ENCODE measurements at regions not wholly inside any gene's neighbourhood (a gene's known extent, or its start where the extent isn't known, plus 50 kb on each side); places are given as distances from the start of the nearest gene placed in this dataset.

- DNase-seq (ENCODE audit: low spot score): no peak
Observed at GRCh38 chr5:30846171-30846570, 347.3 kb upstream of the CDH6 start.

- DNase-seq (ENCODE audit: low spot score): no peak
Observed at GRCh38 chr5:30845194-30845593, 348.3 kb upstream of the CDH6 start.

GRCh38 chr5:30843541-30843940 is 349.9 kb upstream of the CDH6 start:
- DNase-seq (ENCODE audit: low spot score): no peak

- no peak for DNase-seq (ENCODE audit: low spot score)
Observed at GRCh38 chr5:30839956-30840355, 353.5 kb upstream of the CDH6 start.

- DNase-seq (ENCODE audit: low spot score): no peak
Observed at GRCh38 chr5:30838936-30839496, 354.5 kb upstream of the CDH6 start.

- DNase-seq (ENCODE audit: low spot score): no peak
Observed at GRCh38 chr5:30832519-30832918, 361.0 kb upstream of the CDH6 start.

- no peak for DNase-seq (ENCODE audit: low spot score)
Observed at GRCh38 chr5:30831605-30832004, 361.9 kb upstream of the CDH6 start.

- no peak for DNase-seq (ENCODE audit: low spot score)
Observed at GRCh38 chr5:30831123-30831522, 362.4 kb upstream of the CDH6 start.

- no peak for DNase-seq (ENCODE audit: low spot score)
Observed at GRCh38 chr5:30811298-30811697, 382.2 kb upstream of the CDH6 start.

DNA sequence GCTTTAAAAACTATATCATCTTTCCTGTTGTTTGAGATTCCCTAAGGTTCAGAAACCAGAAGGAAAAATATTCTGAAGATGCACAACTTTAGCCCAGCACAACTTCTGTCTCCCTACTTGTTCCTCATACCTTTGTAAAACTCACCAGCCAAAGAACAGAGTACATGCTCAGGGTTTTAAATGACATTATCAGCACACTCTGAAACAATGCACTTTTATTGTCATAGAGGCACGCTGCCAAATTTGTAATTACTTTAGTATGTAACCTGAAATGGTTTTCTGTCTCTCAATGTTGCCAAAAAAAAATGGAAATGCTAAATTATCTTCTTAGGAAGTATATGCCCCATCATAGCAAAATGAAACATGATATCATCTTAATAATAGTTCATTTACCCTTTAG is 383.6 kb upstream of the CDH6 start:
- DNase-seq (ENCODE audit: low spot score): no peak

DNA sequence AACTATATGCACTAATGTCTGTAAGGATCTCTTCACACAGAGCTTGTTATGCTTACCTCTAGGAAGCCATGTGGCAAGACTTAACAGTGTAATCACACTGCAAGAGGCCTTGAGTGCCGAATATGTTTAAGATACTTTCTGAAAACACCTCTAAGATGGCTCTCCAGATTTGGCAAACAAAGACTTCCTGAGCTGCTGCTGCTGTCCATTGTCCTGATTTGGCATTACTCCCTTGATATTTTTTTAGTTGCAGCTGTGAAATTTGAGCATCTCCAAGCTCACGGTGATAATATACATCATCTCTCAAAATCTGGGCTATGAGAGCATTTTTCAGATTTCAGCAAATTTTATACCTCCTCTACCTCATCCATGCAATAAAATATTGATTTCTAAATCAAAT is 384.5 kb upstream of the CDH6 start:
- no peak for DNase-seq (ENCODE audit: low spot score)

GRCh38 chr5:30804739-30805505 is 388.6 kb upstream of the CDH6 start:
- DNase-seq (ENCODE audit: low spot score): no peak

DNA sequence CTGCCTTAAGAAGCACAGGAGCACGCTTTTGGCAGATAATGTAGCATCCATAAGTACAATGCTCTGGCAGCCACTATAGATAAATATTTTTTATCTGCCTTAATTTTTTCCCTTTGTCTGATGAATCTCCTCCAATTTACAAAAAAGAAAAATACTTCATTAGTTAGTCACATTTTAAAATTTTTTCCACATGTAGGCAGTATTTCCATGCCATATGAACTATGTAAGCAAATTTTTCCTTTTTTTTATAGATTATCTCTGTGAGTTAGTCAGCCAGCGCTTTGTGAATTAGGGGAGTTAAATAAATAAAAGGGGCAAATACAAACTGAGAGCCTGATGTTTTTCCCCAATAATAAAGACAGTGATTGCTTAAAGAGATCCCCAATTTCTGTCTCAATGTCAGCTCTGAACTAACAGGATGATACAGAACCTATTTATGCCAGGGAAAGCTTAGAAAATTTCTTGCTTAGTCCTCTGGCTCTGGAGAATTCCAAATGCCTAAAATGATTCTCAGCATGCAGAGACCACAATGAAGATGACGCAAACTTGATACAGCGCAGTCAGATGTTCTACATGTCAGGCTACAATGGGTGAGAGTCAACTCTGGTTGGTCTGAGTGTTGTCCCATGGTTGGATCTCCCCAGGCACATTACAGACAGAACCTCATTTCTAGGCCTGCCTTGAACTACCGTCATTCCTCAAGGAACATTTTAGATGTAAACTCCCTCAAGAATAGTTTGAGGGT is 390.4 kb upstream of the CDH6 start:
- DNase-seq (ENCODE audit: low spot score): no peak

- DNase-seq (ENCODE audit: low spot score): no peak
Observed at GRCh38 chr5:30781643-30782042, 411.8 kb upstream of the CDH6 start.

DNA sequence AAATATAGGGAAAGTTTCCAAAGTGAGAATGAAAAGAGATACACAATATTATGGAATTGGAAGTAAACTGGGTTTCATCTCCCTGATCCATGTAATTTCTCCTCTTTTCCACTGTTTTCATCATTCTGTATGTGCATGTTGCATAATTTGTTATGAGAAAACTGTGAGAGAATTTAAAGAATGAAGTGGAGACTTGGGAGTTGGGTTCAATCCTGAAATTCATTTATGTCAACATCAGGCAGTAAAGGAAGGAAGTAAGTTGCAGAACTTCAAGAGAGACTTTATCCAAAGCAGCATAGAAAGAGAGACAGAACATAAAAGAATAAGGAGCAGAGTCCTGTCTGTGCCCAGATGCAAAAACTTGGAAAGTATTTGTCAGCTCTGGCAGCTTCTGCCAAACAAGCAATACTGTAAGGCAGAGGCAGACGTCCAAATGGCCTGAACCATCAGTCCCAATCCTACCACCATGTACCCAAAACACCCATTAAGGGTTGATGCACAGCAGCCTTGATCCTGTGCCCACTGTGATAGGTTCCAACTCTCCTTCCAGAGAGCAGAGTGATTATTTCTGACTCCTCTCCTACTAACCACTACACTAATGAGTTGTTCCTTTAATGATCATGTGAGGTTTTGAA is 425.3 kb upstream of the CDH6 start:
- DNase-seq (ENCODE audit: low spot score): no peak

DNA sequence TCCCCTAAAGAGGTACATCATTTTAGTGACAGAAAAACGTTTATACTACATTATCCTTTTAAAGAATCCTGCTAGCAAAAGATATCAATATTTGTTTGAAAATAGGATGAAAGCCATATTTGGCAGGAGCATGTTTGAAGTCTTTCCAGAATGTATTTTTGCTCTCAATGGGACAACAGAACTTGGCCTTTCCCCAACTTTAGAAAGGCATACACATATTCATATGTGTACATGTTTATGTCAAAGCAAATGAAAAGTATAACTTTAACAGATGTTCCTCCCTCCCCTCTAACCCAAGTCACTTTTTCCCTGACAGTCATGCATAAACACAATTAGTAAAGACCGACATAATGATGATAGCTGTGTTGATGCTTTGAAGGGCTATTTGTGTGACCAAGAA is 427.8 kb upstream of the CDH6 start:
- DNase-seq (ENCODE audit: low spot score): no peak

DNA sequence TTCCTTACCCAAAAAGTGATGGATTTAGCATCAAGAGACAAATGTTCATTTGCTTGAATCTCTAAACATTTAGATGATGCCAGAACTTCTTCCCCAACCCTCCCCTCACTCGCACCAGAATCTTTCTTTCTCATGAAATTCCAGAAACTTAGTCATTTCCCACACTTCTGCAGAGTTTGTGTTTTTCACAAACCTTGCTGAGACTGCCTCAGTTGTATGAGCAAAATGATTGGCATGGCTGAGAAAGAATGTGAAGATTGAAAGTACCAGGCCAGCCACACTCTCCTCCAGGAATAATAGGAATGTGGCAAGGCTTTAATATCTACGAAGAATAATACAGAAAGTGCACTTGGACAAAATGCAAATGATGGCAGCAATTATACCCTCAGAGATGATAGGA is 428.3 kb upstream of the CDH6 start:
- DNase-seq (ENCODE audit: low spot score): no peak

DNA sequence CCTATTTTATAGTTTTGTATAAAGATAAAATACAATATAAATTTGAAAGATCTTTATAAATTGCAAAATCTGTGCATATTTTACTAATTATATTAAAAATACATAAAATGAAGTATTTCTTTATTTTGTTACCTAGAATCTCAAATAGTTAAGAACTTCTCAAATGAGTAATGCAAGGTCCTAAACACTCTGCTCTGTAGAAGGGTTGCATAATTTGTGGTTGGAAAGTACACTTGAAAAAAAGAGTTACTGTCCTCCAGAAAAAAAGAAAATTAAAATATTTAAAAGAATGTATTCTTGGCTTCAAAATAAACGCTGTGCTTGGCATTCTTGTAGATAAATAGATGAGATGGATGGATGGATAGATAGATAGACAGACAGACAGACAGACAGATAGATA is 428.8 kb upstream of the CDH6 start:
- no peak for DNase-seq (ENCODE audit: low spot score)

GRCh38 chr5:30759731-30760130 is 433.8 kb upstream of the CDH6 start:
- DNase-seq (ENCODE audit: low spot score): no peak

DNA sequence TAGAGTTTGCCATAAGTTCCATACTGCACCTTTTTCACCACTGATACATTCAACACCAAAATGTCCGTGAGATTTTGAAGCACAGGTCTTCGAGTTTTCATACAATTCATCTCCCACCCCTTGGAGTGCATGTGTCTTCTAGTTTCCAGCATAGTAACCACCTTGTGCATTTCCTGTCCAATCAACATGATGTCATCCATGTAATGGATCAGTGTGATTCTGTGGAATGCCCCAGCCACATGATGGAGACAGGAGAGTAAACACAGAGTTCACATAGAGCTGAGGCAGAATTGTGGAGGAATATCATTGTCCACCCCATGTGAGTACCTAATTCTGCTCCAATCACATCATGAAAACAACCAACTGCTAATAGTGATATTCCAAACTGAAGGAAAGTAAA is 441.5 kb upstream of the CDH6 start:
- DNase-seq (ENCODE audit: low spot score): no peak

DNA sequence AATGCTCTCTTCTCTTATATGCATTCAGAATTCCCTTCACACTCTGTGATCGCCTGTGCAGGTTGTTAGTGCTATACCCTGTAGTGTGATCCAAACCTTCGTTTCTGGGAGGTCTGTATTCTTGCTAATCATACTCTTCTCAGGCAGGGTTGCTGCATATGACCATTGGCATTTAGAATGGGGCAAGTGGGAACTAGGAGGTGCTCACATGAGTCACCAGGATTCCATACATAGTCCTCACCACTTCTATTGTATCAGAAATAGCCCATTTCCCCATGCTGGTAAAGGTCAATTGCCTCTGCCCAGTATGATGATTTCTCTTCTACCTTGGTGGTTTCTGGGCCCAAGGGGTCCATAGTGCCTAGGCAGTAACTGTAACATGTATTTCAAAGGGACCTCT is 443.5 kb upstream of the CDH6 start:
- no peak for DNase-seq (ENCODE audit: low spot score)

GRCh38 chr5:30747412-30747811 is 446.1 kb upstream of the CDH6 start:
- DNase-seq (ENCODE audit: low spot score): no peak

DNA sequence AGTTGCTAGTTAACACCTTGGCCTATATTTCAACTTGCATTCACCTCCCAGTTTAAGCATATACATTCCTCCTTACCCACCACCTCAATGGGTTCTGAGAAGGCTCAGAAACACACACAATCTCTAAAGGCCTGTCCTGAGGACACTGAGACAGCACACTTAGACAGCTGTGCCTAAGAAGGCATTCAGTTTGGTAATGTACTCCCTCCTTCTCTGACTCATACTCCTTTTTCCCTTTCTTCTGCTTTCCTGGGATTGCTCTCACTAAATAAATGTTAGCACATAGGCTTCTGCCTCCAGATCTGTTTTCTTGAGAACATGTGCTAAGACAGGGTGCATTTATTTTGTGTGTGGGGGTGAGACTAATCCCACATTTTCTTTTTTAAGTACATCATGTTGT is 456.8 kb upstream of the CDH6 start:
- no peak for DNase-seq (ENCODE audit: low spot score)

All from LoVo (cell line).